SK-N-DZ (cell line): ENCODE measurements at regions not wholly inside any gene's neighbourhood (a gene's known extent, or its start where the extent isn't known, plus 50 kb on each side); places are given as distances from the start of the nearest gene placed in this dataset.
"Not testable (repeated sequence)": the region's sequence is repeated elsewhere in the genome, so short reads cannot be mapped to it uniquely, and the experiment has no call there.

Experiments used
- DNase-seq: peaks from one replicate; pipeline ENCODE4 v3.0.0-alpha.2; 2015; ENCODE audit warnings: low spot score

DNA sequence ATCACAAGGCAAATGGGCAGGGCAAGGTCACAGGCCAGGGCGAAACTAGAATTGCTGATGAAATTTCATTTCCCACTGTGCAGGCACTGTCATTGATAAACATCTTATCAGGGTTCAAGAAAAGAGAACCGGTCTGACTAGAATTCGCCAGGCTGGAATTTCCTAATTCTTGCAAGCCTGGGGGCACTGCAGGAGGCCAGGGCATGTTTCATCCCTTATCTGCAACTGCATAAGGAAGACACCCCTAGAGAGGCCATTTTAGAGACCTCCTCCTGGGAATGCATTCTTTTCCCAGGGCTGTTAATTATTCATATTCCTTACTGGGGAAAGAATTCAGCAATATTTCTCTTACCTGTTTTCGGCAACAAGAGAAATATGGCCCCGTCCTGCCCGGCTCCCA is 266.2 kb upstream of the CYLC2 start:
- no peak for DNase-seq

DNA sequence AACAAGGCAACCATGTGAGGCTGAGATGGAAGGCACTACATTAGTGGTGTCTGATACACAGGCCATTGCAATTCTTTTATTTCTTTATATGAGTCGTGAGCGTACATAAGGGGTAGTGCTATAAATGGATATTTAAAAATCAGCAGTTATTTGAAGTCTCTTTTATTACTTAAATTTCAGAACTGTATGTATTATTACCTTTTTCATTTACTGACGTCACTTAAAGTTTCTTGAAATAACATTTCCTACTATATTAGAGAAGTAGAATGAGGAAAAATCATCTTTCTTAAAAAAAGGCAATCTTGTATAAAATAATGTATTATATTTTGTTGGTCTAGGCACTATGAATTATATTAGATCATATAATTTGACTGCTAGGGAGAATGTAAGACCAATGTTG is 280.9 kb upstream of the CYLC2 start:
- no peak for DNase-seq

GRCh38 chr9:102712910-102713309 is 282.2 kb upstream of the CYLC2 start:
- DNase-seq: not testable (repeated sequence)

GRCh38 chr9:102700936-102701335 is 294.2 kb upstream of the CYLC2 start:
- no peak for DNase-seq

- no peak for DNase-seq
These were observed 325.9 kb upstream of the CYLC2 start for GRCh38 chr9:102669220-102669619.

GRCh38 chr9:102652471-102652870 is 342.7 kb upstream of the CYLC2 start:
- no peak for DNase-seq

DNA sequence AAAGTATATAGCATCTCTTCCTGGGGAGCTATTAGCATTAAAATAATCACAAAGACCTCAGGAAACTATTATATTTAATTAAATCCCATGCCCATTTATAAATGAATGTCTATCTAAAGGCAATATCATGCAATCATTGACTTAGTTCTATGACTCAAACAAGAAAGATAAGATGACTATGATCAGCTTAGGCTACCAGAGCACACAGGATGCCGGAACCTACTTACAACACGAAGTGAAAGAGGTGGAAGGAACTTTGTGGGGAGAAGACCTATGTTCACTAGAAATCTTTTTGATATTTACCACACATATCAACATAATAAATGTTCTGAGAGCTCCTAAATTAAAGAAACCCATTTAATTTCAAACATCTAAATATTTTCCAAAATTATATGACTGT is 344.2 kb upstream of the CYLC2 start:
- DNase-seq: no peak

DNA sequence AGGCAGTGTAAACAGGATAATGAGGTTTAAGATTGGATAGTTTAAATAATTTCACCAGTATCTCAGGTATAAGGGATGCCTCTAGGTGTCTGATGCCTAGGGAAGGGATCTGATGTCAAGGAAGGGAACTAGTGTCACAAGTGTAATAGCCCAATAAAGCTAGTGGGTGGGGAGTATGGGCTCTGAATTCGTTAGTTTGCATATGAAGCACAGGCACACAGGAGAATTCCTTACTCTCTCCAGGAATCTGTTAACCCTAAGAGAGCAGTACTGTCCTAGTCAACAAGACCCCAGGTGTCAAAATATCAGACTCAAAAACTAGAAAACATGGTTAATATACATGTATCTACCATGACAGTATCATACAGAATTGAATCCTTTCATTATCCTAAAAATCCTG is 352.5 kb upstream of the CYLC2 start:
- no peak for DNase-seq

- no peak for DNase-seq
These were observed 363.6 kb upstream of the CYLC2 start for GRCh38 chr9:102631559-102631958.

DNA sequence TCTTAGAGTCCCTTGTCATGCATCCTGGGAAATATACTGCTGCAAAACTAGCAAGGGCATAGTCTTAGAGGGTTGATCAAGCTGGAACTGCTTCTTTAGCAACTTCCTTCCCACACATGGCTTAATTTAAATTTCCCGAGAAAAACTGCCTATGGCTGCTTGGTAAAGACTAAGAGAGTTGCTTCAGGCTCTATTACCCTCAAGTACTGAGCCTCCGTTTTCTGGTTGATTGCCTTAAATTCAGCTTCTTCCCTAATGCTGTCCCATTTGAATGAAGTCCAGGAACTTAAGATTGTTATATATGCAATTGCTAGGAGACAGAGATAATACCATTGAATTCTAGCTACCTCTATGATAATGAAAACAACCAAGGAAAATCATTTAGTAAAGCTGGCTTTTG is 385.7 kb upstream of the CYLC2 start:
- no peak for DNase-seq

GRCh38 chr9:102603198-102604195 is 391.6 kb upstream of the CYLC2 start:
- not testable (repeated sequence) for DNase-seq

DNA sequence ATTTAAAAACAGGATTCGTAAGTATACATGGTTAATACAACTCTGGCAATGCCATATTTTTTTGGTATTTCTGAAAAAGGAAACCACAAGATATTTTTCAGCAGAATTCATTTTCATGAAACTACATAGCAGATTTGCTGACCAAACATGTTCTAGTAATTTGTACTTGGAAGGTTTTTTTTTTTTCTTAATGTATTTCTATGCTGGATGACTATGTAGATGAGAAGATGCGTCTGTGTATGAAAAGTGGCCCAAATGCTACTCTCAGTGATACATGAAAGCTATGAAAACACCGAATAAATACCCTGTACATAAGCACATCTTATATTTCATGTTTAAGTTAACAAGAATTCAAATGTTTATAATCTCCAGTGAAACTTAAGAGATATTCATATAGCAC is 400.9 kb upstream of the CYLC2 start:
- no peak for DNase-seq

DNA sequence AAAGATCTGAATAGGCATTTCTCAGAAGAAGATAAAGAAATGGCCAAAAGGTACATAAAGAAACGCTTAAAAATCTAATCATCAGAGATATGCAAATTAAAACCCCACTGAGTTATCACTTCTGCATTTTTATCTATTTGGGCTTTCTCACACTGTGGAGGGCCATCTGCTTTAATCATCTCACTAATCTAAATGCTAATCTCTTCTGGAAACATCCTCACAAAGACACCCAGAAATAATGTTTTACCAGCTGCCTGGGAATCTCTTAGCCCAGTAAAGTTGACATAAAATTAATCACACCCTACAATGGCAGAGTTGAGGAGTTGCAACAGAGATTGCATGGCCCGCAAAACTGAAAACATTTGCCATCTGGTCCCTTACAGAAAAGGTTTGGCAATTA is 407.9 kb upstream of the CYLC2 start:
- DNase-seq: no peak

DNA sequence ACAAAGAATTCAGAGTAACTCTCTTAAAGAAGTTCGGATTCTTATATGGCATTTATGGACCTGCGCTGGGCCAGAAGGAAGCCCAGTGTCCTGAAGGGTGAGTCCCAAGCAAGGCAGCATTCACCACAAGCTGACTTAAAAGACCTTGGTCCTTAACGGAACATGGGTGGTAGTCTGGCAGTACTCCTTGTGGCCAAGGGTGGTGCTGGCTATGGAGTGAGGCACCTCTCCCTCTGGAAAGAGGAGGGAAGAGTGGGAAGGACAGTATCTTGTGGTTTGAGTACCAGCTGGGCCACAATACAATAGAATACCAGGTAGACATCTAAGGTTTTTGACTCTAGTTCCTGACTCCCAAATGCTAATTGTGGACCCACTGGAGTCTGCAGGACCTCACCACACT is 425.7 kb upstream of the CYLC2 start:
- DNase-seq: no peak

DNA sequence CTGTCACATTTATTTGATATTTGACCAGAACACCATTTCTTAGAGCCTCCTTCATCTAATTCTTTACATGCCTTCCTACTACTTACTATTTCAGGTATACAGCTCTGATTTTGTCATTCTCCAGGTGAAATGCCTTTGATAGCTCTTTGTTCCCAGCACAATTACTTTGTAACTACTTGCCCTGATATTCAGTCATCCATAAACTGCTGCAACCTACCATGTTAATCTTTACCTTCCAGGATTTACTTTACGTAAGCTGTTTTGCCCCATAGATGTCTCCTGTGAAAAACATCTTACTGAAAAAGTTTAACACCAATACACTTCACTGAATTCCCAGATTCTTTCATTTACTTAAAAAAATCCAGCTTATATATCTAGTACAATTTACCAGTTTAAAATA is 443.8 kb upstream of the CYLC2 start:
- DNase-seq: no peak

DNA sequence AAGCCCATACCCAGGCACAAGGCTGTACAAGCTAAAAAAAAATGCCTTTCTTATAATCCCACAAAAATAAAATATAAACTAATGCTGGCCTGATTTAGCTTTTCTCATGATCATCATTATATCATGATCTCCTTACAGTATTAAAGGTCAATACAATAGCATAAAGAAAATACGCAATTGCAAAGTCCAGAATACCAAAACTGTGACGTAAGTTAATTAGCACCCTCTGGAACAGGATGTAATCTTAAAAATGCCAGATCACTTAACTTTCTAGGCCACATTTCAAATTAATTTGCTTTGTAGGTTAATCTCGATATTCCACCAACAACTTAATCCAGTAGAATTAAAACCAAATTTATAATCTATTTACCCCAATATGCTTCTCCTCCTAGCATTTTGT is 444.2 kb upstream of the CYLC2 start:
- no peak for DNase-seq

DNA sequence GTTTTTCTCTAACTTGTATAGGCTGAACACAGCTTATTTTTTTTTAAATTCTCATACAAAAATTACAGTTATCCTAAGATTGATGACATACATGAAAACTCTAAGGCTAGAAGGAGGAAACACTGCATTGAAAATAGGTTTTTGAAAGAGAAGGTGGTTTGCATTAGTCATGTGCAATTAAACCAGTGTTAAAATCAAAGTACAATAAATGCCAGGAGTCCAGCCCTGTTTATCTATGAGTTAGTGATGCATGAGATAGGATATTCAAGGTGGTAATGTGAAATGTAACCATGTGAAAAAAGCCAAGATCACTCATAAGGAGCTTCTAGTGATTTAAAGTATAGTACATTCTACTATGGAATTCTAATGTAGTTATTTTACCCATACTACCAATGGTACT is 444.9 kb upstream of the CYLC2 start:
- no peak for DNase-seq

DNA sequence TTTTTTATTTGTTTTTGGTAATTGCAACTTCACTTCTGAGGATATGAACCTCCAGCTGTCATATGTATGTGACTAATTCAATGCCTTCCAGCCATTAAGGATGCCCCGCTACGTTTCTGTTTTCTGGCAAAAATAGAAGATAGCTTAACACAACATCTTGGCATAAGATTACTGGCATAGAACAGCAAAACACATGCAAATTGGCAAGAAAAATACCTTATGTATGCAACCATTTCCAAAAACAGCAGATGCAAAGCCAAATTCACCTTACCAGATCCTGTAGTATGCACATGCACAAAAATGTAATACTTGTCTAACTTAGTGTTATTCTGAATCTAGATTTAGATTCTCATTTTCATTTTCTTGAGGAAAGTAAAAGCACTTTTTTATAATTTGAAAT is 461.1 kb upstream of the CYLC2 start:
- no peak for DNase-seq

DNA sequence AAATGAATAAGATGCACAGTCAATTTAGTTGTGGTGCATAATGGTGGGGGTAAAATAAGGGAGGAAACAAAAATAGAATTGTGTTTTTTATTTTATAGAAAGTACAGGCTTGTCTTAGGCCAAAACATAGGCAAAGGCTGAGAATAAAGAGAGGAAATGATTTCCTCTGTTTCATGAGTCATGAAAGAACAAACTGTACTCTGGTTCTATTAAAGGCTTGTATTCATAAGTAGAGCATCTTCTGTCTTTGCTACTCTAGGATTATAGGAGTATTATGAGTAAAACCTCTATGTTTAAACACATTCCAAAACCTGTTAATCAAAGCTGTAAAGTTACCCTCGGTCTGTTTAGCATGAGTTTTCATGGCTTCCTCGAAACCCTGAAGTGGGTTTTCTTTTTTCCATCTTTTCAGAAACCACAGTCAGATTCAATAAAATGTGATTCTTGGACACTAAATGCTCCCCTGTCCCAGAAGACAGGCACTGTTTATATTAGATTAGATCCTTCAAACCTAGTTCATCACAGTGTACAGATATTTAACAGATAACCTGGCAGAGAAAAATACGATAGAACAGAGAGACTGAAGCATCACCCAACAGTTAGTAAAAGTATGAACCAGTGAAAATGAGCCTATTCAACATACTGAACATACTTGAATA is 473.9 kb upstream of the CYLC2 start:
- DNase-seq: peak; percentile 81

DNA sequence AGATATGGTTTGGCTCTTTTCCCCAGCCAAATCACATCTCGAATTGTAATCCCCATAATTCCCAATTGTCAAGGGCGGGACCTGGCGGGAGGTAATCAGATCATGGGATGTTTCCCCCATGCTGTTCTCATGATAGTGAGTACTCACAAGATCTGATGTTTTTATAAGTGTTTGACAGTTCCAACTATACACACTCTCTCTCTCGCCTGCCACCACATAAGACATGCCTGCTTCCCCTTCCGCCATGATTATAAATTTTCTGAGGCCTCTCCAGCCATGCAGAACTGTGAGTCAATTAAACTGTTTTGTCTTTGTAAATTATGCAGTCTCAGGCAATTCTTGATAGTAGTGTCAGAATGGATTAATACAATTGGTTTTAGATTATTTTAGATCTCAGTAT is 475.7 kb upstream of the CYLC2 start:
- DNase-seq: peak; percentile 39

GRCh38 chr9:102518324-102518723 is 476.8 kb upstream of the CYLC2 start:
- no peak for DNase-seq

GRCh38 chr9:102514541-102514940 is 480.6 kb upstream of the CYLC2 start:
- no peak for DNase-seq
